Esophagus muscularis mucosa (tissue), 3 donors: ENCODE measurements at regions not wholly inside any gene's neighbourhood (a gene's known extent, or its start where the extent isn't known, plus 50 kb on each side); places are given as distances from the start of the nearest gene placed in this dataset.

ENCODE experiments used
- CTCF ChIP-seq, 3 experiments: fragments of 200-600 bp in 2 of 3; fragments of 450-650 bp in 1 of 3; sonication (generic) in 2 of 3; IDR thresholded peaks; one replicate each; pipeline ENCODE4 v1.5.1; 2017 to 2019; ENCODE audit warnings: antibody characterized with exemption in 3 of 3, mild to moderate bottlenecking in 2 of 3, moderate library complexity in 1 of 3
- POLR2A ChIP-seq: fragments of 450-650 bp; IDR thresholded peaks from one replicate; pipeline ENCODE4 v1.6.1; 2017; ENCODE audit warnings: antibody characterized with exemption, moderate library complexity, mild to moderate bottlenecking, low read depth
- POLR2AphosphoS5 ChIP-seq, 2 donors: sonication (generic); formaldehyde crosslinking; IDR thresholded peaks; one replicate each; pipeline ENCODE4 v1.6.1; 2017; ENCODE audit warnings: antibody characterized with exemption in 2 of 2

- TF ChIP-seq CTCF (IDR thresholded peaks at IDR 0.05): no peak
- TF ChIP-seq POLR2A: no peak
- TF ChIP-seq POLR2AphosphoS5 (IDR thresholded peaks at IDR 0.05): no peak
Measured at GRCh38 chr16:62280506-62280905, 244.3 kb upstream of the CDH8 start.
